SH-SY5Y (cell line): ENCODE measurements at regions not wholly inside any gene's neighbourhood (a gene's known extent, or its start where the extent isn't known, plus 50 kb on each side); places are given as distances from the start of the nearest gene placed in this dataset.

Source experiments
- GATA2 ChIP-seq: IDR thresholded peaks from 2 replicates; pipeline ENCODE4 v1.6.1; 2011; ENCODE audit warnings: mild to moderate bottlenecking, low read depth, low read length
- GATA3 ChIP-seq: IDR thresholded peaks from 2 replicates; pipeline ENCODE4 v1.6.1; 2011; ENCODE audit warnings: low read depth, mild to moderate bottlenecking, low read length, moderate library complexity

DNA sequence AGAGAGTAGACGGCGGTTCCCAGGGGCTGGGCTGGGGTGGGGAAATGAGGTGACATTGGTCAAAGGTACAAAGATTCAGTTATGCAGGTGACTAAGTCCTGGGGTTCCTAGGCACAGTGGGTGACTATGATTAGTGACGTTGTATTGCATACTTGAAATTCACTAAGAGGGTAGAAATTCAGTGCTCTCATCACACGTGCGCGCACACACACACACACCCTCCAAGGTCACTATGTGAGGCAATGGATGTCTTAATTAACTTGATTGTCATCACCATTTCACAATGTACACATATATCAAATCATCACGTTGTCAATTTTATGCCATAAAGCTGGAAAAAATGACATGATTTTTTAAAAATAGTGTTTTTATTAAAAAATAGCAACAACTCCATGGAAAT lies 92.9 kb upstream of the ALKAL2 start:
- TF ChIP-seq GATA3 (no peak), GATA2 (no peak)
